ENCODE measurements at regions not wholly inside any gene's neighbourhood (a gene's known extent, or its start where the extent isn't known, plus 50 kb on each side); places are given as distances from the start of the nearest gene placed in this dataset.

GRCh38 chr5:118377420-118377819, 610.9 kb downstream of the DTWD2 start:
- no peak for DNase-seq (ENCODE audit: low read depth in 2 of 2)
- no peak overlapping the region for H3K4me3 ChIP-seq (replicated peaks in 1 of 2; ENCODE audit: low read depth in 2 of 2, low read length in 2 of 2)
- no peak for TF ChIP-seq CTCF (IDR thresholded peaks at IDR 0.05; ENCODE audit: low read depth, low read length)

GRCh38 chr5:118371973-118372831, 616.1 kb downstream of the DTWD2 start:
- no peak overlapping the region for H3K4me3 ChIP-seq (replicated peaks in 1 of 2; ENCODE audit: low read depth in 2 of 2, low read length in 2 of 2)
- no peak for TF ChIP-seq CTCF (IDR thresholded peaks at IDR 0.05; ENCODE audit: low read depth, low read length)
- DNase-seq (ENCODE audit: low read depth in 2 of 2), result no peak

- no peak for TF ChIP-seq CTCF (IDR thresholded peaks at IDR 0.05; ENCODE audit: low read depth, low read length)
- no peak overlapping the region for H3K4me3 ChIP-seq (replicated peaks in 1 of 2; ENCODE audit: low read depth in 2 of 2, low read length in 2 of 2)
- no peak for DNase-seq (ENCODE audit: low read depth in 2 of 2)
Measured at GRCh38 chr5:118366429-118366828, 621.9 kb downstream of the DTWD2 start.

- TF ChIP-seq CTCF (IDR thresholded peaks at IDR 0.05; ENCODE audit: low read depth, low read length), result no peak
- H3K4me3 ChIP-seq (replicated peaks in 1 of 2; ENCODE audit: low read depth in 2 of 2, low read length in 2 of 2), result no peak overlapping the region
- no peak for DNase-seq (ENCODE audit: low read depth in 2 of 2)
Measured at GRCh38 chr5:118365718-118366117, 622.6 kb downstream of the DTWD2 start.

- DNase-seq (ENCODE audit: low read depth in 2 of 2), result no peak
- no peak for TF ChIP-seq CTCF (IDR thresholded peaks at IDR 0.05; ENCODE audit: low read depth, low read length)
- H3K4me3 ChIP-seq (replicated peaks in 1 of 2; ENCODE audit: low read depth in 2 of 2, low read length in 2 of 2), result no peak overlapping the region
Measured at GRCh38 chr5:118354797-118355196, 633.5 kb downstream of the DTWD2 start.

- no peak overlapping the region for H3K4me3 ChIP-seq (replicated peaks in 1 of 2; ENCODE audit: low read depth in 2 of 2, low read length in 2 of 2)
- no peak for DNase-seq (ENCODE audit: low read depth in 2 of 2)
- no peak for TF ChIP-seq CTCF (IDR thresholded peaks at IDR 0.05; ENCODE audit: low read depth, low read length)
Measured at GRCh38 chr5:118353970-118354369, 634.4 kb downstream of the DTWD2 start.
